ENCODE measurements at regions not wholly inside any gene's neighbourhood (a gene's known extent, or its start where the extent isn't known, plus 50 kb on each side); places are given as distances from the start of the nearest gene placed in this dataset.
A peak's percentile ranks its signal among the peaks of the same experiment; 100 is the strongest.

DNA sequence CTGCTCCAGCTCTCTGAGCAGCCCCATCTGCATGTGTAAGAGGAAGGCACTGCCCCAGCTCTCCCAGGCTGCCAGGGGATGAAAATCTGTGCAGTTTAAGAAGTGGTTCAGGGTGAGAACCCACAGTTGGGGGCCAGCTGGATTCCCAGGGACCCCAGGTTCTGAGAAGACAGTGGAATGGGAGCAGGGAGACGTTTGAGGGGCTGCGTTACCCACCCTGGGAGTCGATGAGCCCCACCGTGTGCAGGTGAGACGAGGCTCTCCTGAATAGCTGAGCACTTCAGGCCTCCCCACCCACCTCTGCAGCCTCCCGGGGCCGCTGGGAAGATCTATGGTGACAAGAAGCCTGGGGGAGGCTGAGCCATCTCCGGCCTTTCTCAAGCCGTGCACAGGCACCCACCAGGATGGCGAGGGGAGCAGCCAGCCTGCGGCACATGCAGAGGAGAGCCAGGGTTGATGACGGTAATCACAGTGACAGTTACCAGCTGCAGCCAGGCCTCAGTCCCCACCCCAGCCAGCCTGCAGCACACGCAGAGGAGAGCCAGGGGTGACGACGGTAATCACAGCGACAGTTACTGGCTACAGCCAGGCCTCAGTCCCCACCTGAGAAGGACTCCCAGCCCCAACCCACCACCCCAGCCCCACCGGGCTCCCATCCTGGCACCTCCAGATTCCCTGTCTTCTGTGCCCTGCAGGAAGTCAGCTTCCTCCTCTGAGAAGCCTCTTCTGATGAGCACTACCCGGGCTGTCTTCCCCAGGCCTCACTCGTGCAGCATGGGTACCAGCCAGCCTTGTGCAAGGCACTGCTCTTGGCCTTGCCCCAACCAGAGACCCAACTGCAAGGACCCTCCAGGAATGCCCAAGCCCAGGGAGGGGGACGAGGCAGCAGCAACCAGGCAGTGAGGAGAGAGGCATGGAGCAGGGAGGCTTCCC, 150.8 kb upstream of the PPP1R26 start:
- no peak for DNase-seq

DNA sequence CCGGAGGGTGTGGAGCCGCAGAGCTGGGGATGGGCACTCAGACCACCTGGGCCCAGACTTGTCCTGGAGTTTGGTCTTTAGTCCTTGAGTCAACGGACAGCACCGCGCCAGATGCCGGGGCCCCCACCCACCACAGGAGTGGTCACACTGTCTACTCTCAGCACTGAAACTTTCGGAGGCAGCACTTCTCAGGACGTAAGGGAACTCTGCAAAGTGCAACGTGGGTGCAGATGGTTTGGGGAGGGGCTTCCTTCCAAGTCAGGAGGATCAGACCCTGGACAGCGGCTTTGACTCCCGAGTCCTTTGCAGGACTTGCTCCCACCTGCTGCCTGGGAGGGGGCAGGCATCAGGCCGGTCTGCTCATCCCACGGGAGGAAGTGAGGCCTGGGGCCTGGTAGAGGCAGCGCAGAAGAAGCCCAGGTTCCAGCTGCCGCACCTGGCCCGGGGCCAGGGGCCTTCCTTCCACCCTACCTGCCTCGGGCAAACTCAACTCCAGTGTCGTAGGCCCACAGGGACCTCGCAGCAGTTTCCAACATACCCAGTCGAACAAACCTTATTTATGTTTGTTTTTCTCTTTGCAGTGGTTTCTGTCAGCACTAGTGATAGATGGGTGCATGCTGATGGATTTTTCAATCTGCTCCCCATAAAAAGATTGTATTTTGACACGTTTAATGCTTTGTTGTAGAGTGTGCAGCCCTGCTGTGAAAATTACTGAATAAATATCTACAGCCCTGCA, 149.8 kb upstream of the PPP1R26 start:
- peak; percentile 66 for DNase-seq

DNA sequence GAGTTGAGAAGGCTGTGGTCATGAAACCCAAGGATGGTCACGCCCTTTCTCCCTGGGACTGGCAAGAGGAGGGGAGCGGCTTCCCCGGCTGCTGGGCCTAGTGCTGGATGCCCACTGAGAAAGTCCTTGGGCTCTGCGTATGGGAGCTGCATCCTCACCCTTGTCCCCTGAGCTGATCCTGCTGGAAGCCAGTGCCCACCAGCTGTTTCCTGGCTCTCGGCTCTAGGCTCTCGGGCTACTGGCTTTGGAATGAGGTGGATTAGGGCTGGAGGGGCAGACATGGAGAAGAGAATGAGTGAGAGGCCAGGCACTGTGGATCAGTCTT, 149.3 kb upstream of the PPP1R26 start:
- DNase-seq: no peak

DNA sequence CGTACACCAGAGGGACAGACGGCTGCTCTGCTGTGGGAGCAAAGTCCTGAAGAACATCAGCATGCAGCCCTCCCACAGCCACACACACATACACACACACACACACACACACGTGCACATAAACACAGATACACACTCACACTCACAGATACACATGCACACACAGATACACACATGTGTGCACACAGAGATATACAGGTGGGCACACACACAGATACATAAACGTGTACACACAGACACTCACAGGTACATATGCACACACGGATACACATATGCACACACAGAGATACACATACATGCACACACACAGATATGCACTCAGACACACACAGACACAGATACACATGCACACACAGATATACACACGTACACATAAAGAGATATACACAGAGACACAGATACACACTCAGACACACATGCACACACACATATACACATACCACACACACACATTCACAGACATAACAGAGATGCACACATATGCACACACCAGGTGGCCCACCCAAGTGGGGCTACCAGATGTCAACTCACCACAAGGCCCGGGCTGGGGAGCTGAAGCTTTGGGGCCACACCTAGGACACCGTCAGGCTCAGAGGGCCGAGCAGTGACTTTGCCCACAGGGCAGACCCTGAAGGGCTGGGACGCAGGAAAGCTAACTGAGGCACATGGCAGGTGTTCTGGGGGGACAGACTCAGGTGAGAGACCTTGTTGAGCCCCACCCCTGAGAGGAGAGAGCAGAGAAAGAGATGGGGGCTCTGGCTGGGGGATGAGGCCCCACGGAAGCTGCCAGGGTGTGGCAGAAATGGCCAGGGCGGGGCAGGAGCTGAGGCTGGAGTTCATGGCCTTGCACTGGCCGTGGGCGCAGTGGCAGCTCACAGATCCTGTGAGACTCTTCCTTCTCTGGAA, 148.6 kb upstream of the PPP1R26 start:
- DNase-seq: no peak

DNA sequence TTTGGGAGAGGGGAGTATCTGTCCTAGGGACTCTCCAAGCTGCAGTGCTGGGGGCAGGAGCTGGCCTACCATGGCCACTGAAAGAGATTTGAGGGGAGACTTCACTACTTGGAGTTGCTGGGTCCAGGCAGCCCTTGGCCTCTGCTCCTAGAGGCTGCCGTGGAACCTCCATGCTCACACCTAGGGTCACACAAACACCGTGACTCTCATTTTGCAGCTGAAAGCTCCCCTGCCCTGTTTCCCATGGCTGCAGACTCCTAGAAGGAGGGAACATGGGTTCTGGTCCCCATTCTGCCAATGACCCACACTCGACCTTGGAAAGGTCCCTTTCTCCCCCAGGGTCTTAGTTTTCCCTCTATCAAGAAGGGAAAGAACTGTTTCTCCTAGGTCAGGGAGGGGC, 147.1 kb upstream of the PPP1R26 start:
- no peak for DNase-seq

DNA sequence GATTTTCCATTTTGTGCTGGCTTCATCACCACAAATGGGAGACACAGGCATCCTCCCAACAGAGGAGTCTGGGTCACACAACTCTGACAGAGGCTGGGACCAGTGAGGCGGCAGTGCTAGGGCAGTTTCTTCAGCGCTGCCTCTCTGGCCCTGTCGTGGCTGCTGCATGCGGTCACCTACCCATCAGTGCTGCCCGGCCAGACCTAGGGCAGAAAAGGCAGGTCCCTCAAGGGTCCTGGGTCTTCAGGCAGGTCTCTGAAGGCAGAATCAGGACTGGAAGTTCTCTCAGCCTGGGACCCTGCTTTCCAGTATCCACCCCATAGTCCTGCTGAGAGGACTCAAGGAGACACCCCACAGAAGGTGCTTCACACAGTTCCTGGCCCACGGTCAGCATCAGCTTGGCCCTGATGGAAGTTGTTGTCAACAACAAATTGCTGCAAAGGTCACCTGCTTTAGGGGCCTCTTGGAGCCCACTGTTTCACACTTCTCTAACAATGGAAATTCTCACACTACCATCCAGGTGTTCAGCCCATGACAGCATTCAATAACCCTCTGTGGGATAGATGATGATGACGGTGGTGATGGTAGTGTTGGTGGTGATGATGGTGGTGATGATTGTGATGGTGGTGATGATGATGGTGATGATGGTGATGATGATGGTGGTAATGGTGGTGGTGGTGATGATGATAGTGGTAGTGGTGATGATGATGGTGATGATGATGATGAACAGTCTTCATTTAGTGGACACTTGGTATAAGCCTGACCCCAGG, 146.4 kb upstream of the PPP1R26 start:
- DNase-seq: no peak

DNA sequence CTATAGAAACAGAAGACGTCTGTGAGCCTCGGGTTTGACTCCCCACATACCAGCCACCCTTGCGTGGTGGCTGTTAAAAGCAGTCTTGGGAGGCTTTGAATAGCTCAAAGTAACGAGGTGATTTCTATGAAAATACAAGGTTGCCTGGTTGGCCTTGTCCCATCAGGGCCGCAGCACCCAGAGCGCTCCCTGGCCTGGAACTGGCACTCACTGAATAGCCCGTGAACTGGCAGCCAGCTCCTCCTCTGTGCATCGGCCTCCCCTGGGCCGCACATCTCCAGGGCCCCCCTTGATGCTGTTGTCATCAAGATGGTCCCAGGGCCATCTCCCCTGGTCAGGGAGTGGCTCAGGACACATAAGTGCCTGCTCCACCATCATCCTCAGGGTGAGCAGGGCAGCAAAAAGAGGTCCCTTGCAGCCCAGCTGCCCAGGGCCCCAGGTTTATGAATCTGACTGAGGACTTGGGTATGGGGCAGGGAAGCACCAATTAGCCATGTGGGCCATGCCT, 144.6 kb upstream of the PPP1R26 start:
- no peak for DNase-seq

DNA sequence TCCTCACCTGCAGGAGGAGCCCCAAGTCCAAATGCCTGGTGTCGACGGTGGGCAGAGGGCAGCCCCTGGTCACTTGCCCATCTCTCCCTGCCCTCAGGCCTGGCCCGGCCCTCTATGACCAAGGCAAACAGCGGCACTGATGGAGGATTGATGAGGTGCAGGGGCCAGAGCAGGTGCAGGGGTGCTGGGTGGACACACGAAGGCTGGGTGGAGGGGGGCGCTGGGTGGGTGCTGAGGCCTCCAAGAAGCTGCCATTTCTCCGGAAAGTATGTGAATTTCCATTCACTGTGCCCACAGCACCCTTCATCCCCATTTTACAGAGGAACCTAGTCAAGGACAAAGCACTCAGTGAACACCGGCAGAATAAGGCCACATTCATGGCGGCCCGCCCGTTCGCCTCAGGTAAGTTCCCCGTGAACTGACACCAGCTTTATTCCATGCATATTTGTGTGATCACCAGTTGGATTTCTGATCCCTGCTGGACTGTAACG, 143.8 kb upstream of the PPP1R26 start:
- no peak for DNase-seq

DNA sequence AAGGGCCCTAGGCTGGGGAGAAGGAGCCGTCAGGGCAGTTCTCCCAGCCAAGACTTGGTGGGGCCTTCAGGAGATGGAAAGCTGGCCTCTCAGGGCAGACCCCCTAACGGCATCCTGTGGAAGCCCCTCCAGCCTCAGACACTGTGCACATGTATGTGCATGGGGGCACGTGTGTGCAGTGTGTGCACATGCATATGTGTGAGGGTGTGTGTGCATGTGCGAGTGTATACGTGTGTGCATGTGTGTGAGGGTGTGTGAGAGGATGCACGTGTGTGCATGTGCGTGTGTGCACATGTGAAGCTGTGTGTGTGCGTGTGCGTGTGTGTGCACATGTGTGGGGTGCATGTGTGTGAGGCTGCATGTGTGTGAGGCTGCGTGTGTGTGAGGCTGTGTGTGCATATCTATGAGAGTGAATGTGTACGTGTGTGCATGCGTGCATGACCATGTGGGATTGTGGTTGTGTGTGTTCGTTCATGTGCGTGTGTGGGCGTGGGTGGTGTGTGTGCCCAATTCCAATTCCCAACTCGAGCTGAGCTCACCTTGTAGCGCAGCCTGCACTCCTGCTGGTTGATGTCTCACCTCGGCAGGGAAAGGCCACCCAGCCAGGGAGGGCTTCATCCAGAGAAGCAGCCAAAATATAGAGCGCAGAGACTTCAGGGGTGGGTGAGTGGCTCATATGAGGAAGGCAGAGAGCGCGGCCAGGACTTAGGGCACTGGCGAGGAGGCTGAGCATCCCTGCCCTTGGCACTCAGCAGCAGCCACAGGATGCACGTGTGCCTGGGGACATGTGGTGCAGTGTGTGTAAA, 142.7 kb upstream of the PPP1R26 start:
- DNase-seq: no peak

DNA sequence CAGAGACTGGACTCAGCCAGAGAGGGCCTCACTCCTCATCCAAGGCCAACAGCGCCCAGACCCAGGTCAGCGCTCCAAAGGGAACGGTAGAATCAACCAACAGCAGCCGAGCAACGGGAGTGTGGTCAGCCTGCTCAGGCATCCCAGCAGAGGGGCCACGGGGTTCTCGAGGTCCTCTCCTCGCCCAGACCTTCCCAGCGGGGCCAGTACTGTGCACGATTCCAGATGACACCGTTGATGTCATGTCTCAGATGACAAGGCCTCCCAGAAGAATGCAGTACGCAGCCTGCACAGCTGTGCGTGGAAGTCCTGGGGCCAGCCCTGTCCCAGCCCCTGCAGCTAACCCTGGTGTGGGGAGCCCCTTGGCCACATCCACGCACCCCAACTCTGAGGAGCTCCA, 141.0 kb upstream of the PPP1R26 start:
- DNase-seq: no peak

DNA sequence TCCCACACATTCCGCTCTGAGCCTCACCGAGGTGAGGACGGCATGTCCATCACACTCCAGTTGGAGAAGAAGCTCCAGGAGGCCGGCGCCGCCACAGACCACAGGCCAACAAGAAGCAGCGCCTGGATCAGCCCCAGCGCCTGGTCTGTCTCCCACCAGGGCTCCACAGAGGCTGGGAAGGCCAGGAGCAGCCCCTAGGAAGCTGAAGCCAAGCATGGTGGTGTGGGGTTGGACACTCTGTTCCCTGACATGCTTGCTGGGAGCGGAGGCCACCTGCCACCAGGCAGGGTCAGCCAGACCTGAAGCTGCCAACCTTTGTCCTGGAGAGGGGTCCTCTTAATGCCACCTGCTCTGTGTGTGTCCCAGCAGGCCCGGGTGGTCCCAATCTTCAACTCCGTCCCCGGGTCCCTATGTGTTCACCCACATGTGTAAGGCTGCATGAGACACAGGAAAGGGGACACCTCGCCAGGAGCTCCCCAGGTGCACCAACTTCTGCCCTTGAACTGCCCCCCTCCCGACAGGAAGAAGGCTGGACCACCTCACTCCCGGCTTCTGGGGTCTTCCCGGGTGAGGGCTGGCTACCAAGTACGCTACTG, 140.1 kb upstream of the PPP1R26 start:
- no peak for DNase-seq

DNA sequence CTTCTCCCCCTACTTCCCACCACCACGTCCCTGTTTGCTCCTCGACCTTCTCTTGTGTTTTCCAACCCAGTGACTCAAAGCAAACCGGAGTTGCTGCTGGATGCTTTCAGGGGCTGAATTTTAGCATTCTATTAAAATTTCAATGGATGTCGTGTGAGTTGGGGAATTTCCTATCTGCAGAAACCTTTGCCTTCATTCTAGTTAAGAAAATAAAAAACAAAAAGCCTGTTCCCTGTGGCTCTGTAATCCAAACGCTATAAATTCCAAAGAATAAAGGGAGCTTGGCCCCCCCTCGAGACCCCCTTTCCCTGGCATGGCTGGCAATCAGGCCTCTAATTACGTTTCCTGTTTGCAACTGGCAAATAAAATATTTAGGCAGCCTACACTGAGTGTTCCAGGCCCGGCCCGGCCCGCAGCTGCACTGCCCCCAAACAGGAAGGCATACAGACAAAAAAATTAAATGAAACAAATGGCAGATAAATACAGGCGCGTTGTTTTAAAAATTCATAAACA, 139.4 kb upstream of the PPP1R26 start:
- DNase-seq: no peak

DNA sequence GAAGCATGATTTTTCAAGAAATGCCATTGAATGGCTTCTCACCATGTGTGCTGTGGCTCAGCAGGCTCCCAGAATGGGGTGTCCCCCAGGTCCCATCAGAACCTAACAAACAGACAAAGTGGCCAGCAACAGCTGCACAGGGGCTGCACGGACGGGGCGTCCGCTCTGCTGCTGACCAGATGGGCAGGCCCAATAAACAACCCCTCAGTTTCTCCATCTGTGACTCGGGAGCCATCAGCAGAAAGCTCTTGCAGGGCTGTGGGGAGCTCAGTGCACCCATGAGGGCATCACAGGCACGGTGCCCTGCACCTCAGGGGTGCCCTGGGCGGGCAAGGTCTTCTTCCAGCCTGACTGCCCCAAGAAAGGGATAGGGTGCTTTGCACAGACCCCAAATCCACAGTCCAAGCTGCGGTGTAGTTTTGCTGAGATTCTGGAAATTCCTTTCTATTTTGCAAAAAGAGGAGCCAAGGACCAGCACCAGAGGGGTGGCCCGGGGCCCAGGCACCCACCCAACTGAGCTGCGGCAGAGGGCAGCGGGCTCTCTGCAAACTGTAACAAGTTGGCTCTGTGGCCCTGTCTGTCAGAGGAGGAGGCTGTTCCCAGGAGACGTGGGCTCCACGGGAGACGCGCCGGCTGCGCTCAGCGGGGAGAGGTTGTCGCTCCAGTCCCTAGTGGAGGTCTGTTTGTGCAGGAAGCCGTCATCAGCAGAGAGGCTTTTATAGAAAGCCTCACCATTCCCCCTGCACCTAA, 138.7 kb upstream of the PPP1R26 start:
- no peak for DNase-seq

DNA sequence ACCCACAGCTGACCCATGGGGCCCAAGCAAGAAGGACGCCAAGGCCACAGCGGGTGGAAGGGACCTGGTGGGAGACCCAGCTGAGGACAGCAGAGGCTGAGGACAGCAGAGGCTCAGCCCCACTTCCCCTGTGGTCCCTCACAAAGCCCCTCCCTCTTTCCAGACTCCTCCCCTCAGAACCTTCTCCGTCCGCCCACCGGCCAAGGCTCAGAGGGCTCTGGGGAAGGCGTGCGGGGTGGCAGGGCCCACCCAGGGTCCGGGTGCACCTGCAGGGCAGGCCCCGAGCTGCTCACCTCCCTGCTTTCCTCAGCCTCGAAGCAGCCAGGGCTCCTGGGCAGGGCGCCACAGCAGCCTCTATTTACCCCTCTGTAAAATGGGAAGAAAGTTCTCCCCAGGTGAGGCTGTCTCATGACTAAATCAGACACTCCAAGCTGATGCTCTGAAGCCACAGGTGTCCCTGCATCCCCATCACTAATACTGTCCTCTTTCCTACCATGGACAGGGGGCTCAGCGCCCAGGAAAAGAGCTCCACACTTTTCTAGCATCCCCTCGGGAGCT, 137.9 kb upstream of the PPP1R26 start:
- DNase-seq: no peak

DNA sequence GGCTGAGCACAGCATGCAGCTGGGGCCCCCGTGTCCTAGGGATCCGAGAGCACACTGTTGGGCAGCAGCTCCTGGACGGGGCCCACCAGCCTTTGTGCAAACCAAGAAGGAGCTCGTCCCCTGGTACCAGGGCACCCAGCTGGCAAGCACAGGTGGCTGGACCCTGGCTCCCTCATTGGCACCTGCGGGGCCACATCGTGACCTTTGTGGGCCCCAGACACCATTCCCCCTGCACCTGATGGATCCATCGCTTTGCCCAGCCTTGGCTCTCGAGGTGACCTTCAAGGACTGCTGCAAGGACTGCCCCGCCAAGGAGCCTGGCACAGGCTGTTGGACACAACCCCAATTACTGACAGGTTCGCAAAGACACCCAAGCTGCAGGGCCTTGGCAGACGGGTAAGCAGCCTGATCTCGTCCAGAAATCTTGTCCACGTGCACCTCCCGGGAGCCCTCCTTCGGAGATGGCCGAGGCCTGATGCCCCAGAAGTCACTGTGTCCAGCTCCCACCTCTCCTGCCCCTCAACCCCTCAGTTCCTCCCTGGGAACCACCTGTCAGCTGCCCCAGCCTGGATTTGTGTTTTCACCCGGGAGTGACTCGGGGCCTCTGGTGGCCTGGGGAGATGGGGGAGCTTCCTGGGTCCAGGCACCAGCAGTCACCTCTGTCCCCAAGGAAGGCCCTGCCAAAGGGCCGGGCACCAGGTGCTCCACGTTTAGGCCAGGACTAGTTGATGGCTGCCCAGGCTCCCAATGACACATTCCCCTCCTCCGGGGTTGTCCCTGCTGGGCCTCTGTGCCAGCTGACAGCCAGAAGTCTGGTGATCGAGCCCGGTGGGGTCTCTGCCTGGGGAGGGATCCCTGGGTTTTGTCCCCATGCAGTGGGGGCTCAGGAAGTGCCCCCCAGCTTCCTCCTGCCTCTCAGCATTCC, 137.1 kb upstream of the PPP1R26 start:
- DNase-seq: no peak

DNA sequence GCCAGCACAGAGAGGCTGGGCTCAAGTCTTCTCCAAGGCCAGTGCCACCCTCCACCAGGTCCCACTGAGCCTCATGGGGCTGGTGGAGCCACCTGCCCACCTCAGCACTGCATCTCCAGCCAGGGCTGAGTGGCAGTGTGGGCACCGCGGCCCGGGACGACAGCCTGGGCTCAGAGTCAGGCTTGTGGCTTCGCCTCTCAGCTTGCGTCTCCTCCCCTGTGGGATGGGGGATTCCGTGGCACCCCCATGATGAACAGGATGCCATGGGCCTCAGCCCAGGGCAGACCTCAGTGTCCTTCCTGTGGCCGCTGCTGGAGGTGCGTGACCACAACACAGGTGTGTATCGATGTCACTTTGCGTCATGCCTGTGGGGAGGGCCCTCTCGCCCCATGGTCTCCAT, 136.4 kb upstream of the PPP1R26 start:
- DNase-seq: no peak

DNA sequence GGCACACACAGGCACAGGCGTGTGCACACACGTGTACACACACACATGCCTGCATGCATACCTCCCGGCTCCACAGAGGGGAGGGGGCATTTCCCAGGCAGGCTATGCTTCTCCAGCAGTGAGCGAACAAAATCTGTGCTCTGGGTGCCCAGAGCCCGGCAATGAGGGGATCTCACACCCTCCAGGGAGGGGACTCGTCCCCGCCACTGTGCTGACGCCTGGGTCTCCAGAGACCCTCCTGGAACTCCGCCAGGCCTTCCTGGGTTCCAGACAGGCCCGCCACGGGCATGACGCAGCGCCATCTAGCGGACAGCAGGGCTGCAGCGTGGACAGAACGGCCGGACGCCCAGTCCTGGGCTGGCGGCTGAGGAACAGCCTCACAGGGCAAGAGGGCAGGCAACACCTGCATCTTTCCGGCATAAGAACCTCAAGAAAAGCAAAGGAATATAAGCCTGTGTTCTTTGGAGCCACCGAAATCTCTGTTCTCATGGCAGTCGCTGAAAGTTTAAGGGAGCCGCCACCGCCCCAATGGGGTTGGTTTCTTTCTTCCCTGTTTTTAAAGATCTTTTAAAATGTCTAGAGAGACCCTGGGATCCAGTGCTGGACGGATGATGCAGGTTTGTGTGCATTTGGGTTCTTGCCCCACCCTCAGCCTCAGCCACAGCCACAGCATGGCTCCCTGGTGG, 135.6 kb upstream of the PPP1R26 start:
- DNase-seq: peak; percentile 81

DNA sequence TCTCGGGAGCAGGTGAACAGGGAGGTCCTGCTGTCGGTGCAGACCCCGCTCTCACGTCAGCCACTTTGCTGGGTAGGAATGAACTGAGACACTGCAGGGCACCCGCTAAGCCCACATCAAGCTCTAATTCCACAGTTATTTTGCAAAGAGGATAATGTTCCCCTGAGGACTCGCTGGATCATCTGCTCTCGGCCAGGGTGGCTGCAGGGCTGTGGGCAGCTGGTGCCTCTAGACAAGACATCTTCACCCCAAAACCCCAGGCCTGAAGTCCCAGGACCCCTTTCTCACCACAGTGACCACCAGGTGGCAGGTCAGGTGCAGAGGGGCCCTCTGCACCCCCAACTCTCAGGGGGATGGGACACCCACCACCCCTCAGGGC, 135.1 kb upstream of the PPP1R26 start:
- DNase-seq: no peak

Data from NCI-H1436 (cell line).